GM20431 (cell line): ENCODE measurements at regions not wholly inside any gene's neighbourhood (a gene's known extent, or its start where the extent isn't known, plus 50 kb on each side); places are given as distances from the start of the nearest gene placed in this dataset.

Experiments
- in situ Hi-C: fragments of 300-500 bp; cut with MseI, MboI; formaldehyde crosslinking; loops from one replicate; pipeline ENCODE4 v1.15.0; 2020; ENCODE audit warnings: low sequenced_read_pairs; ENCODE audit not compliant: unreplicated experiment

DNA sequence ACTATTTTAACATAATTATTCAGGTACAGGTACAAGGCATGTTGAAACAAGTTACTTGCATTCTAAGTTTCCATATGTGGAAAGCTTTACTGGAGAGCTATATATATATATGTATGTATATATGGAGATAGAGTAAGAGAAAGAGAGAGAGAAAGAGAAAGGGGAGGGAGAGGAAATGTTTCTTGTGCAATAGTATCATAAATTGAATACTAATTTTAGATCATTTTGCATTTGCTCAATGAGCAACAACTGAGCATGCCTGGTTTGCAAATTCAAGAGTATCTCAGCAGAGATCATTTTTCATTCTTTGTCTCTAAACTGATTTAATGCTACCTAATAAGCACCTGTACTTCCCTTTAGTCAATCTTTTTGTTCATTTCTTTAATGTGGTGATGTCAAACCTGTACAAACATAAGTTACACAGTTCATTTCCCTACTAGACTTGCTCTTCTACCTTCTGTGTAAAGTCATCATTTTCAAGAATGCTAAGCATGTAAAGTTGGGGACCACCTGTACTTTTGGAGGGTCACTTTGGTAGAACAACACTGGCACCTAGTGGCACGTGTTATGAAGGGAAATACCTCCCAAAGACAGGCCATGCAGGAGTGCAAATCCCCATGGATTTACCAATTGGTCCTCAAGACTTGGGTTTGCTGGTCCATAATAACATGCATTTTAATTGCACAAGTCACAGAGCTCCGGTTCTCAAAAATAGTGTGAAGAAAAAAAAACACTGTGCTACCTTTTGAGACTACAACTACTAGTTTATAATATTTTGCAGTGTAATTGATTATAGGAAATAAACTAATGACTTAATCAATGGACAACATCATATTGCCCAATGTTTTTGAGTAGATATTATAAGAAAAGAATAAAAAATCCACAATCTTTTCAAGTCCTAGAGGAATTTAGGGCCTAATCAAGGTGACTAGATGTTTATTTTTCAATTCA, 431.2 kb upstream of the IGFBP3 start:
- in situ Hi-C loops, result loop anchor here (10.0 to 25.0 kb wide), 3 partner anchors 140 to 835 kb away; no protein-coding TSS in a partner anchor

DNA sequence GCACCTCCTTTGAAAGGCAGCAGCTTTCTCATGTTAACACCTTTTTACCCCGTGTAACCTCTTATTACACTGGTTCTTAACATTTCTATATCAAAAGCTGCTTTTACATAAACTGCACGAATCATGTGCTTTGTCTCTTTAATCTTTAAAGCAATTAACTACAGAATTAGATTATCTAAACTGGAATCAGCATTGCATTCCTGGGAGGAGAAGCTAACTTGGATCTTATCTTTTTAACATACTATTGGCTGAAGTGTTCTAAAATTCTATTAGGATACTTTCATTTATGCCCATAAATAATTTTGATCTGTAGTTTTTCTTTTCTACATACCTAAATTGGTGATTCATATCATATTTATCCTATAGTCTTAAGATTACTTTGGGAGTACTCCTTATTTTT, 428.4 kb upstream of the IGFBP3 start:
- in situ Hi-C loops, result no loop called here

DNA sequence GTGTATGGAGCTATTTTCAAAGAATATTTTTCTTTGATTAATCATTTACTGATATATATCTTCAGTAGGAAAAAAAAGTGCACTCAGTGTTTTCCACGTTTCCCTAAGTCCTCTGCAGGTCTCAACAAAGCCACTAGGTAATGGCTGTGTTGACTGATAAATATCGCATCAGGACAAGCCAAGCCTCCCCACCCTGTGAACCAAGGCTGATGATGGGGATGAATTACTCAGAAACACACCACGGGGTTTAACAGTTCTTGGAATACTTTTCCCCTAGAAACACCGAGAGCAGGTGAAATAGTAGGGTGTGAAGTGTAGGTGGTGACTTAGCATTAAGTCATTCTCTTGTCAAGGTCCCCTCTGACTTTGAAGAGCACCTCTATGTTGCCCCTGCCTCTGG, 423.5 kb upstream of the IGFBP3 start:
- in situ Hi-C loops, result no loop called here

DNA sequence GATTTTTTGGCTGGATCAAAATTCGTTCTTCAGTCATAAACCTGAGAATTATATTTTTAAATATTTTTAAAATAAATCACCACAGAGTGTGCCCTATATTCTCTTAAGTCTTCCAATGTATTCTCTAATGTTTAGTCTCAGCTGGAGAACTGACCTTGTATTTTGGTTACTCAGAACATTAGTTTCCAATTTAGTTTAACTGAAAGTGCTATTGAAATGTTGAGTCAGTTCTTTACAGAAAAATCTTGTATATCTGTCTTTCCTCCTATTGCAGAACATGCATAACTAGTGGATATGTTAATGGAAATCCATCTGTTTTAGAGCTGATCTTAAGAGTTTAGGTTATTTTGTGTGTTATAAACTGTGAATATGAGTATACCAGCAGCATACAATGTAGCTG, 422.7 kb upstream of the IGFBP3 start:
- in situ Hi-C loops, result no loop called here

DNA sequence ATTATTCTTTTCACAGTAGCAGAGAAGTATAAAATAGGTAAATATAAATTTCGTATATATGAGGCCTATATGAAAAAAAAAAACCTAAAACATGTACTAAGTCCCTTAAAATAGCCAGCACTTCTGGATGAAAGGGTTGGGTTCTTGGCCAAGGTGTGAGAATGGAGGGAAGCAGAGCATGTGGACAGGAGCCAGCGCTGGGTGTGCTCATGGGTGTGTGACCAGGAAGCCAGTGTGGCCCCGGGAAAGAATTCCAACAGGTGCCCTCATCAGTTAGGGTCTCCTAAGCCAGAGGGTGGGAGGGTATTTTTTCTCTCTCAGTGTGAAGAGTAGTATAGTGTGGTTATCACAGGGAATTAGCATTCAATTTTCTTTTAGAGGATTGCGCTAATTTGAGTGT, 401.9 kb upstream of the IGFBP3 start:
- in situ Hi-C loops, result no loop called here

DNA sequence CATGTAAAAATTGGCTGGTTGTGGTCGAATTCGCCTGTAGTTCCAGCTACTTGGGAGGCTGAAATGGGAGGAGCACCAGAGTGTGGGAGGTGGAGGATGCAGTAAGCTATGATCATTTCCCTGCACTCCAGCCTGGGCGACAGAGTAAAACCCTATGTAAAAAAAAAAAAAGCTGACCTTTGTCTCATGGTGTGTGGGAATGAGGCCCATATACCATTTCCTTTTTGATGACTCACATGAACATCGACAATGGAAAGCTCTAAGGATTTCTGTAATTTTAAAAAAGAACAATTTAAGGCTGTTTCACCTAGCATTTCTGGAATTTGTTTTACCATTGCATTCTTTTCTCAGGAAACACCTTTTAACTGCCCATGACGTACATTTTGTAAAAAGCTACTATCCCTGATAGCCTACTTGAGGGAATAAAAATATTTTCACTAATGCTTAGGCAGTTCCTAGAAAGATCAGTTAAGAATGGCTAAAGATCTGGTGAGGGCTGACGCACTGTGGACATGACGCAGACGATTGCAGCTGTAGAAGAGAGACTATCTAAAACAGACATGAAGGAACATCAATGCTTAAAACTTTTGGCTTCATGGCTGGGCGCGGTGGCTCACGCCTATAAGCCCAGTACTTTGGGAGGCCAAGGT, 400.6 kb upstream of the IGFBP3 start:
- in situ Hi-C loops, result no loop called here

DNA sequence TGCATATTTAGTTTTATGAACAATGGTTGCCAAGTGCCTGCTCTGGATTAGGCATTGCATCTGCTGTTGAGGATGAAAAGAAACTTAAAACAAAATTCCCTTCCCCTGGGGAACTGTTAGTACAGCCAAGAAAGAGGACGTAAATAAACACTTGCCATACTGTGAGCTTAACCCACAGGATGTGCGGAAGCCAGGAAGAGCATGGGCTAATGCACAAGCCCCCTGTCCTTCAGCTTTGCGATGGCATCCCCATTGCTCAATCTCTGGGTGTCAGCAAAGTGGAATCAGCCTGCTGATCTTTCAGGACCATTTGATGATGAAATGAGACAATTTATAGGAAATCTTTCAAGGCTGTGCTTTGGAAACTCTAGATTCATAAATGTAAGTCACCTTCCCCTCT, 399.9 kb upstream of the IGFBP3 start:
- in situ Hi-C loops, result no loop called here

DNA sequence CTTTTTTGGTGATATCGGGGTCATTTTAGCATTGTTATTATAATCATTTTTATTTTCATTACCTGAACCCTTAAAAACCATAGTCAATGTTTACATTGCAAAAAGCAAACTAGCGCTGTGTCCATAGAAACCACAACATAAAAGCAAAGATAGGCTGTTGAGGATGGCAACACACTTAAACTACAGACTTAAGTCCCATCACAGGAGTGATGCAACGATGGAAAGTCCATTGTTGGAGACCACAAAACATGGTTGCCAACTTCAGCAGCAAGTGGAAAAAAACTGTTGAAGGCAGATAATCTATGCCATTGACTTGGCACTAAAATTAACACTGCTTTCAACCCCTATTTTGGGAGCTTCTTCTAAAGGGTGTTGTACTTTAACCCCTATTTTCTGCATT, 398.8 kb upstream of the IGFBP3 start:
- in situ Hi-C loops, result no loop called here

DNA sequence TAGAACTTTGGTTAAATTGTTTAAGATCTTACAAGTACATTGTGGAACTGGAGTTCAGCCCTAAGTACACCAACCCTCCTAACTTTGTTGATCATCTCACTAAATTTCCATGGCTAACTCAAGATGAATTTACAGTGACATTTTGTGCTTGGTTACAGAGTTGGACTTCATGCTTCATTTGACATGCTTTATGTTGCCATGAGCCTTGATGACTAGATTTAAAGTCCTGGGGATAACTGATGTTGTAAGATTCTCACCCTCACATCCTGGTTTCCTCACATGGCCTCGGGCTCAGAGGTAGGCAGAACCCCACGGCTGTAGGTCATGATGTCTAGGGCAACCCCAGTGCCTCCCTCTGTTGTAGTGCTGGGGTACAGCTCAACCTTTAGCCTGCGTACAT, 397.2 kb upstream of the IGFBP3 start:
- in situ Hi-C loops, result no loop called here

DNA sequence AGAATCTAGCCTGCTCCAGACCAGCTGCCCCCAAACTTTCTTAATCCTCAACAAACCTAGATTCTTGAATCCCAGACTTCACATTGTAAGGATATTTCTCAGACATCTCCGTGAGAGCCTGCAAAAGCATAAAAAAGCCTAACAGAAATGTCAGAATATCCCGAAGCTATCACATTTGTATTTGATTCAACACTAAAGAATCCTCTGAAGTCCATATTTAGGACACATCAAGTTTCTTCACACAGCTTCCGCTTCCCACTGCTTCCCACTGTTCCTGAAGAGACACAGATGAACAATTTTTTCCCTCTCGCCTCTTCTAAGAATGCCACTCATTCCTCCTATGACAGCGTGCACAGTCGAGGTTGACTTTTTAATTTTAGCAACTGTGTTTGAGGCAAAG, 396.2 kb upstream of the IGFBP3 start:
- in situ Hi-C loops, result no loop called here

DNA sequence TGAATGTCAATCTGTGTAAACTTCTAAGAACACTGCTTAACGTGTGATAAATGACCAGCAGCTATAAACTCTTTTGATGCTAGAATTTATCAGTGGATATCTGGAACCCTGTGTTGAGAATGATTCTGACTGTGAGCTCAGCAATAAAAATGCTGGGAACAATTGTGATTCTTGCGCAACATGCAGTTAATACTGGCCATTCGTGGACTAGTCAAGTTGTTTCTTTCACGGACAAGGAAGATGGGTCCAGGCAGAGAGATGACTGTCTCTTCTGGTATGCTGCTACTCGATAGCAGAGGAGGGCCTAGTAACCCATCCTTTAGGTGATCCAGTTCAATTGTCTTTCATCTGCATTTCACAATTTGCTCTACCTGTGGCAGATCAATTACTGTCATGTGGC, 394.8 kb upstream of the IGFBP3 start:
- in situ Hi-C loops, result no loop called here

DNA sequence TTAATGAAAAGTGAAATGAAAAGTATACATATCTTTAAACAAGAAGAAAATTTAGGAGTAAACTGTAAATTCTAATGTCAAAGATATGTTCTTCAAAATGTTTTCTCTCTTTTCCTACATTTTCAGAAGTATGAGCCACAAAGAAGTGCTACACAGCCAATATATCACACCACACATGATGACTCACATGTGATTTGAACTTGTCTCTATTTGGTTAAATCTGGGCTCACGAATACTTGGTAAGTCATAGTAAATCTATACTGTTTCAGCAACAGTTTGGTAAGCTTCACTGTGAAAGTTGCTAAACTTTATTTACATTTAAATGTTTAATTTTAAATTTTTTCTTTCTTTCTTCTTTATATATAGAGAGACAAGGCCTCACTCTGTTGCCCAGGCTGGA, 380.6 kb upstream of the IGFBP3 start:
- in situ Hi-C loops, result no loop called here

DNA sequence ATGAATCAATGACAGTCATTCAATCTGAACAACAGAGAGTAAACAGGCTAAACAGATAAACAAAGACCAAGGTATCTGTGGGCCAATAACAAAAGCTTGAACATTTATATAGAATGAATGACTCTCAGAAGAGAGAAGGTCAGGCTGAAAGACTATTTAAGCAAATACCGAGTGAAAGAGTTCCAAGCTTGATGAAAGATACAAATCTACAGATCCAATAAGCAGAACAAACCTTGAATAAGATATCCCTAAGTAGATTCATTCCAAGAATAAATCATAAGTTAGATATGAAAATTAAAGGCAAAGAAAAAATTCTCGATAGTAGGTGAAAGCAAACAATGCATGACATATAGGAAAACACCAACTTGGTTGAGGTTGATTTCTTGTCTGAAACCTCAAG, 376.4 kb upstream of the IGFBP3 start:
- in situ Hi-C loops, result loop anchor here (25.0 kb wide), 2 partner anchors 90 to 110 kb away; no protein-coding TSS in a partner anchor

DNA sequence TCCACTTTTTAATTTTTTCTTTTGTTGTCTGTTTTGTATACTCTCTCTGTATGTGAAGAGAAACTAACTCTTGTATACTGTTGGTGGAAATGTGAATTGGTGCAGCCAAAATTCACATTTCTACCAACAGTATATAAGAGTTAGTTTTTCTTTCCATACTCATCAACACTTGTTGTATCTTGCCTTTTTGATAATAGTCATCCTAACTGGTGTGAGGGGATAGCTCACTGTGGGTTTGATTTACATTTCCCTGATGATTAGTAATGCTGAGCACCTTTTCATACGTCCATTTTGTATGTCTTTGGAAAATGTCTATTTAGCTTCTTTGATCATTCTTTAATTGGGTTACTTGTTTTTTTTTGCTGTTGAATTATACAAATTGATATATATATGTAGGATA, 375.5 kb upstream of the IGFBP3 start:
- in situ Hi-C loops, result loop anchor here (25.0 kb wide), 2 partner anchors 91 to 109 kb away; no protein-coding TSS in a partner anchor

DNA sequence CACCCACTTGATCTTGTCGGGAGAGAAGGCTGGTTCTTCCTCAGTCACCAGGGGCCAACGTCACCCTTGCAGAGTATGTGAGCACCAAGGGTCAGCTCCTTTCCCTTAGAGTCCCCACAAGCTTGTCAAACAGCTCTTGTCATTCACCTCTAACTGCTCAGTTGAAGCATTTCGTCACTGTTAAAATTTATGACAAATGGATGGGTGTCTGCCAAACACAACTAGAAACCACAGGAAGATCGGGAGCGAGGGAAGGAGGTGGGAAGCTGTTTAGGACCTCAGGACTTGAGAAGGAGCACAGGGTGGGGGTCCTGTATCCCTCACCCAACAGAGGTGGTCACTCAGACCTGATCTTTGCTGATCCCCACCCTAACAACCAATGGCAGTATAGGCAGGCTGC, 373.3 kb upstream of the IGFBP3 start:
- in situ Hi-C loops, result loop anchor here (25.0 kb wide), 2 partner anchors 93 to 107 kb away; no protein-coding TSS in a partner anchor

DNA sequence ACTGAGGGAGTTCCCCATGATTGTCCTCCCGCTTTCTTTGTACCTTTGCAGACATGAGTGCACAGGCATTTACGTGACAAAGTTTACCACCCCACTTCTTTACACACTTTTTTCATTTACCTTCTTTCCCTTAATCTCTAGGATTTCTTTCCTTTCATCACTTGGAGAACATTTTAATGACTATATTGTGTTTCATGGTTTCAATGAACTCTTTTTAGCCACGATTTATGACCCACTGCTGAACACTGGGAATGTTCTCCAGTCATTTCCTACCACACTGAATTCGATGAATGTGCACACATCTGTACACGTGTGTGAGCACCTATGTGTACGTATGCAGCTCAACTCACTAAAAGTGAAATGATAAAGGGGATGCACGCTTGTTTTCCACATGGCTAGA, 371.7 kb upstream of the IGFBP3 start:
- in situ Hi-C loops, result loop anchor here (25.0 kb wide), 2 partner anchors 95 to 105 kb away; no protein-coding TSS in a partner anchor

DNA sequence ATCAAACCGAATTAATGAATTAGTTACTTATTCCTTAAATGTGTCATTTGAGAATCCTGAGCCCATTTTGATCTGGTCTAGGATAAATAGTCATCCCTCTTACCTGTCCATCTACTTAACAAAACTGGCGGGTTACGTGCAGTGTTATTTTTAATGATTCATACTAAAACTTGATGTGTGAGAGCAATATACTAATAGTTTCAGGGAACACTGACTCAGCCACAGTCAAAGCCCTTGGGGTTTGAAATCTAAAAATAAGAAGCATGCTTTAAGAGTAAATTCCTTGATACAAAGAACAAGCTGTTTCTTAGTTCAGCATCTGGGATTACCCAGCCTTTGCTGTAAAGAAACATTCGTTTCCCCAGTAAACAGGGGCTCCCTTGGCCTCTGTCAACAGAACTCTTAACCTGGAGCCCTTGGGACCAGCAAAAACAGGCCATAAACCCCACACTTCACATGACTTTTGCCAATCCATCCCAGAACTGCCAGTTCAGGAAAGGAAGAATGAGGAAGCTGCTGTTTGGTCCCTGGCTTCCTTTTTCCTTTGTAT, 370.6 kb upstream of the IGFBP3 start:
- in situ Hi-C loops, result loop anchor here (25.0 kb wide), 2 partner anchors 96 to 104 kb away; no protein-coding TSS in a partner anchor

DNA sequence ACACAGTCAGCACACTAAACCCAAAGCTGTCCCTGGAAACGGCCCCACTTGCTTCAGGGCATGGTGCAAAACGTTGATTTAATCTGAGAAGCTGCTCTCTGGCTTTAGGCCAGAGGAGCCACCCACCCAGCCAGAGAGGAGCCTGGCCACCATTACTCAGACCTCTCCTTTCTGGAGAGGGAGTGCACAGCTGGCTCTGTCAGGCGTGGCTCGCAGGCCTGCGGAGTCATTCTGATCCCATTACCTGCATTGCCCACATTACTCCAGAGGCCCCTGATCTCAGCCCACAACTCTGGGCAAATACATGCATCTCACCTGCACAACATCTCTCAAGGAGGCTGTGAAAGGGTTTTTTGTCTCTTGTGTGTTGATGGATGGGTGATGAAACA, 370.0 kb upstream of the IGFBP3 start:
- in situ Hi-C loops, result loop anchor here (25.0 kb wide), 2 partner anchors 96 to 104 kb away; no protein-coding TSS in a partner anchor

DNA sequence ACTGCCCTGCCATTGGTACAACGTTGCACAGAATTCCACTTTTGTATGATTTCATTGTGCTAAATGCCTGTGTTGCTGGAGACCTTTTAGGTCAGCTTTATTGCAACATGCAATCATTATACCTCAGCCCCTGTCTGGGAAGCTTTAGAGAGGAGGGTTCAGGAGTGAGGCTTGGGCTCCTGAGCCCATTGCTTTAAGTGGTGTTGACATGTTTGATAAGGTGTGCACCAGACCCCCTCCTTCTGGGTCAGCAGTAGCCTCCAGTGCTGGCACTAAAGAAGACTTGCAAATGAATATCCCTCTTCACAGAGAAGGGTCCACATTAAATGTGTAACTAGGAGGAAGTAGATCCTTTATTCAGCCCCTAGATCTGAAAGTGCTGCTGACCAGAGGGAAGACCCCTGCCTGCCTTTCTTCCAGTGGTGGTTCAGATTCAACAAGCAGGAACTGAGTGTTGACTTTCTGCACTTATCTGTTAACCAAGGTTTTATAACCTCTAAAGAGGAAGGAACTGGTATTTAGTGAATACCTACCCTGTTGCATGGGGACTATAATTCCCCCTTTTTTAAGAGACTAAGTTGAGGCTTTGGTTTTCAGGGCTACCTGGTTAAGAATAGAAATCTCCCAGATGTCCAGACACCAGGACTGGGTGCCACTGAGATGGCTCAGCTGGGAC, 369.4 kb upstream of the IGFBP3 start:
- in situ Hi-C loops, result loop anchor here (25.0 kb wide), 2 partner anchors 97 to 103 kb away; no protein-coding TSS in a partner anchor

DNA sequence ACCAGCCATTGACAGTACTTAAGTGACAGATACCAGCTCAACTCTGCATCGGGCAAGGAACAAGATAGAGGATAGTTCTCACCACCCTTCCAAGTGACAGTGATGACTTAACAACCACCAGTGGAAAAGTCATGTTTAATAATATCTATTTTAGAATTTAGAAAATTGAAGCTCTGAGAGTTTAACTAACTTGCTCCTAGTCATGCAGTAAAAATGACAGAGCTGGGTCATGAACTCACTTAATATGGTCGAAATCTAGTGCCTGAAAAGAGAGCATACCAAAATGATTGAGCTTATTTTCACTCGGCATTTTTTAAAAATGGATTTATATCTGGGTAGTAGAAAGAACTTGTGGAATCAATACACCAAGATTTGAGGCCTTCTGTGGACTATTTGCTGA, 367.8 kb upstream of the IGFBP3 start:
- in situ Hi-C loops, result loop anchor here (25.0 kb wide), 2 partner anchors 98 to 102 kb away; no protein-coding TSS in a partner anchor
